HG02623 (cell line): ENCODE measurements at regions not wholly inside any gene's neighbourhood (a gene's known extent, or its start where the extent isn't known, plus 50 kb on each side); places are given as distances from the start of the nearest gene placed in this dataset.

Experiments
- ATAC-seq: cut with Tn5 transposase; IDR thresholded peaks from one replicate; pipeline ENCODE4 v1.9.1; 2021; ENCODE audit warnings: moderate library complexity; ENCODE audit not compliant: unreplicated experiment

GRCh38 chr18:39039813-39040212 is 1474.2 kb upstream of the CELF4 start:
- ATAC-seq, result no peak

GRCh38 chr18:39037925-39038324 is 1472.3 kb upstream of the CELF4 start:
- no peak for ATAC-seq

- ATAC-seq, result no peak
Observed at GRCh38 chr18:39033312-39033711, 1467.7 kb upstream of the CELF4 start.

- ATAC-seq, result no peak
Observed at GRCh38 chr18:39031647-39032046, 1466.0 kb upstream of the CELF4 start.

GRCh38 chr18:39030124-39030655 is 1464.6 kb upstream of the CELF4 start:
- no peak for ATAC-seq

- no peak for ATAC-seq
Observed at GRCh38 chr18:39025531-39025930, 1459.9 kb upstream of the CELF4 start.

GRCh38 chr18:39019989-39020388 is 1454.4 kb upstream of the CELF4 start:
- no peak for ATAC-seq

GRCh38 chr18:39007031-39007902 is 1441.7 kb upstream of the CELF4 start:
- ATAC-seq, result no peak

- no peak for ATAC-seq
Observed at GRCh38 chr18:38996056-38996455, 1430.5 kb upstream of the CELF4 start.

- no peak for ATAC-seq
Observed at GRCh38 chr18:38993342-38993741, 1427.7 kb upstream of the CELF4 start.

GRCh38 chr18:38984968-38985367 is 1419.4 kb upstream of the CELF4 start:
- ATAC-seq, result no peak

GRCh38 chr18:38982072-38982471 is 1416.5 kb upstream of the CELF4 start:
- no peak for ATAC-seq

GRCh38 chr18:38981389-38981788 is 1415.8 kb upstream of the CELF4 start:
- ATAC-seq, result no peak

GRCh38 chr18:38980420-38980819 is 1414.8 kb upstream of the CELF4 start:
- no peak for ATAC-seq

GRCh38 chr18:38972571-38972970 is 1407.0 kb upstream of the CELF4 start:
- ATAC-seq, result no peak

GRCh38 chr18:38971881-38972280 is 1406.3 kb upstream of the CELF4 start:
- ATAC-seq, result no peak

- no peak for ATAC-seq
Observed at GRCh38 chr18:38966841-38967240, 1401.2 kb upstream of the CELF4 start.

GRCh38 chr18:38963943-38964660 is 1398.5 kb upstream of the CELF4 start:
- no peak for ATAC-seq

GRCh38 chr18:38961880-38962279 is 1396.3 kb upstream of the CELF4 start:
- no peak for ATAC-seq

- no peak for ATAC-seq
Observed at GRCh38 chr18:38957736-38958135, 1392.1 kb upstream of the CELF4 start.

- ATAC-seq, result no peak
Observed at GRCh38 chr18:38956068-38956467, 1390.5 kb upstream of the CELF4 start.

- ATAC-seq, result no peak
Observed at GRCh38 chr18:38951633-38952032, 1386.0 kb upstream of the CELF4 start.
